GM21723 (cell line): ENCODE measurements at regions not wholly inside any gene's neighbourhood (a gene's known extent, or its start where the extent isn't known, plus 50 kb on each side); places are given as distances from the start of the nearest gene placed in this dataset.

ENCODE experiments used
- ATAC-seq: cut with Tn5 transposase; IDR thresholded peaks from one replicate; pipeline ENCODE4 v1.9.1; 2021; ENCODE audit warnings: mild to moderate bottlenecking, moderate library complexity; ENCODE audit not compliant: unreplicated experiment

GRCh38 chr3:43183456-43183855 lies 77.6 kb upstream of the POMGNT2 start:
- no peak for ATAC-seq

- ATAC-seq: peak; percentile 58
Measured at GRCh38 chr3:43181202-43181821, 75.4 kb upstream of the POMGNT2 start.

- no peak for ATAC-seq
Measured at GRCh38 chr3:43180694-43181093, 74.8 kb upstream of the POMGNT2 start.

- ATAC-seq: peak; percentile 69
Measured at GRCh38 chr3:43180027-43180426, 74.1 kb upstream of the POMGNT2 start.

- ATAC-seq: no peak
Measured at GRCh38 chr3:43178891-43179366, 73.0 kb upstream of the POMGNT2 start.

GRCh38 chr3:43177085-43177484 lies 71.2 kb upstream of the POMGNT2 start:
- ATAC-seq: no peak

- no peak for ATAC-seq
Measured at GRCh38 chr3:43176666-43177065, 70.8 kb upstream of the POMGNT2 start.

- ATAC-seq: no peak
Measured at GRCh38 chr3:43175541-43175940, 69.7 kb upstream of the POMGNT2 start.

GRCh38 chr3:43173949-43174348 lies 68.1 kb upstream of the POMGNT2 start:
- no peak for ATAC-seq

GRCh38 chr3:43171748-43172147 lies 65.9 kb upstream of the POMGNT2 start:
- ATAC-seq: no peak

GRCh38 chr3:43170553-43170952 lies 64.7 kb upstream of the POMGNT2 start:
- no peak for ATAC-seq

GRCh38 chr3:43169987-43170386 lies 64.1 kb upstream of the POMGNT2 start:
- ATAC-seq: no peak

GRCh38 chr3:43166406-43166805 lies 60.5 kb upstream of the POMGNT2 start:
- ATAC-seq: no peak

- ATAC-seq: no peak
Measured at GRCh38 chr3:43165786-43166185, 59.9 kb upstream of the POMGNT2 start.

- ATAC-seq: no peak
Measured at GRCh38 chr3:43163895-43164493, 58.1 kb upstream of the POMGNT2 start.

- no peak for ATAC-seq
Measured at GRCh38 chr3:43162230-43163084, 56.6 kb upstream of the POMGNT2 start.

GRCh38 chr3:43161684-43162229 lies 55.9 kb upstream of the POMGNT2 start:
- no peak for ATAC-seq

GRCh38 chr3:43160664-43161063 lies 54.8 kb upstream of the POMGNT2 start:
- ATAC-seq: no peak

- no peak for ATAC-seq
Measured at GRCh38 chr3:43159876-43160255, 54.0 kb upstream of the POMGNT2 start.

- no peak for ATAC-seq
Measured at GRCh38 chr3:43159131-43159875, 53.4 kb upstream of the POMGNT2 start.
